NCI-H146 treated with DMSO at 0.1 percent for 48 hours (cell line): ENCODE measurements at regions not wholly inside any gene's neighbourhood (a gene's known extent, or its start where the extent isn't known, plus 50 kb on each side); places are given as distances from the start of the nearest gene placed in this dataset.
"Not testable (repeated sequence)": the region's sequence is repeated elsewhere in the genome, so short reads cannot be mapped to it uniquely, and the experiment has no call there.

Experiments used
- DNase-seq: peaks from one replicate; lab custom pipeline; 2025; ENCODE audit not compliant: unreplicated experiment; lab: John Stamatoyannopoulos, UW

DNA sequence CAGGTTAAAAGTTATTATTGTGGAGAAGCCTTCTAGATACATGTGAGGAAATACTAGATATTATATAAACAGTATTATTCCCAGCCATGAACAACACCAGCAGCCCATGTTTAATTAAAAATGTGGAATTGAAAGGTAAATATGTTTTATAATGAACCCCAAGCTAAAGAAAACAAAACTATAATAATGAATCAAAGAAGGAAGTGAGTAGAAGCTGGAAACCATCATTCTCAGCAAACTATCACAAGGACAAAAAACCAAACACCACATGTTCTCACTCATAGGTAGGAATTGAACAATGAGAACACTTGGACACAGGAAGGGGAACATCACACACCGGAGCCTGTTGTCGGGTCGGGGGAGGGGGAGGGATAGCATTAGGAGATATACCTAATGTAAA is 167.6 kb upstream of the CXXC4 start:
- not testable (repeated sequence) for DNase-seq

DNA sequence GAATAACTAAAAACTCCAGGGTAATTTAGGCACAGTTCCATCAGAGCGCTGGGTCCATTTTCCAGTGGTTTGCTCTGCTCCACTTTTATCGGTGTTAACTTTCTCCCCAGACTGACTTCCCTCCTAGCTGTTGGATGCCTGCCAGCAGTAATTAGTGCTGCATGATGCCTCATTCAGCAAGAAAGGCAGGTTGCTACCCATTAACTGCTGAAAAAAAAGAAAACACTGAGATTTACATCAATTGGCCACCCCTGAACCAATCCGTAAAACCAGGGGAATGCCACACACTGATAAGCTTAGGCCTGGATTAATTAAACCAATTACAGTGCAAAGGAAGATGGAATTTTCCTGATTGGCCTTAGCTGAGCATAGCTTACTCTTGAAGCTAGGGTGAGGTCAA is 182.4 kb upstream of the CXXC4 start:
- peak; percentile 44 for DNase-seq

DNA sequence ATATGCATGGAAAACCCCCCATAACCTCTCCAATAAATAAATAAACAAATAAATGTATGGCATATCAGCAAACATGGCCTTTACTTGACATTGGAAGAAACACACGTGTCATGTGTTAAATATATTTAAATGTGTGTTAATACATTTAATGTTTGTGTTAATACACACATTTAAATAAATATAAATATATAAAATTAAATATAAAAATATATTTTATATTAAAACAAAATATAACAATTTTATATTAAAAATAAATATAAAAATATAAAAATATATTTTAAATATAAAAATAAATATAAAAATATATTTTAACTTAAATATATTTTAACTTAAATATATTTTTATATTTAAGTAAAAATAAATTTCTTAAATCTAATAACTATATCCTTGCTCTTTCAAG is 187.6 kb upstream of the CXXC4 start:
- no peak for DNase-seq

DNA sequence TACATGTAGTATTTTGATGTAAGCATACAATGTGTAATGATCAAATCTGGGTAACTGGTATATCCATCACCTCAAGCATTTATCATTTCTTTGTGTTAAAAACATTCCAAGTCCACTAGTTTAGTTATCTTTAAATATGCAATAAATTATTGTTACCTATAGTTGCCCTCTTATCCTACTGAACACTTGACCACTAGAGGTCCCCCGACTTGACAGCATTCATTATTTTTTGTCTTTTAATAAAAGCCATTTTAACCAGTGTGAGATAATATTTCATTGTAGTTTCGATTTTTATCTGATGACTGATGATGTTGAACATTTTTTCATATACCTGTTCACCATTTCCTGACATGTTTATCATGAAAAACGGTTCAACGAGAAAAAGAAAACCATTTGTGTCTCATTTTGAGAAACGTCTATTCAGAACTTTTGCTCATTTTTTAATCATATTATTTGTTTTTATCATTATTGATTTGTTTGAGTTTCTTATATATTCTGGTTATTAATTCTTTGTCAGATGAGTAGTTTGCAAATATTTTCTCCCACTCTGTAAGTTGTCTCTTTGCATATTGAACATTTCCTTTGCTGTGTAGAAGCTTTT is 199.0 kb upstream of the CXXC4 start:
- no peak for DNase-seq

DNA sequence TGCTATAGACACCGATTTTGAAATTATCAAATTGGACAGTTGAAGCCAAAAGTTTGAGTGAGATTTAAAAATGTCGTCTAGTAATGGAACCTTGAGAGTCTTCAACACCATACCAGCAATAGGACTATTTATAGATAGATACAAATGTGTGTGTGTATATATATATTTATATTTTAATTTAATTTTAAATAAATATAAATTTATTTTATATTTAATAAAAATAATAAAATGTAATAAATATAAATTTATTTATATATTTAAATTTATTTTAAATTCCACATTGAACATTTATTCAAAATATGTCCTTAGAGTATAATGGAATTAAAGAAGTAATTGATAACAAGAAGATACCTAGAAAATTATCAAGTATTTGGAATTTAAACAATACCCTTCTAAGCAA is 221.9 kb upstream of the CXXC4 start:
- no peak for DNase-seq

DNA sequence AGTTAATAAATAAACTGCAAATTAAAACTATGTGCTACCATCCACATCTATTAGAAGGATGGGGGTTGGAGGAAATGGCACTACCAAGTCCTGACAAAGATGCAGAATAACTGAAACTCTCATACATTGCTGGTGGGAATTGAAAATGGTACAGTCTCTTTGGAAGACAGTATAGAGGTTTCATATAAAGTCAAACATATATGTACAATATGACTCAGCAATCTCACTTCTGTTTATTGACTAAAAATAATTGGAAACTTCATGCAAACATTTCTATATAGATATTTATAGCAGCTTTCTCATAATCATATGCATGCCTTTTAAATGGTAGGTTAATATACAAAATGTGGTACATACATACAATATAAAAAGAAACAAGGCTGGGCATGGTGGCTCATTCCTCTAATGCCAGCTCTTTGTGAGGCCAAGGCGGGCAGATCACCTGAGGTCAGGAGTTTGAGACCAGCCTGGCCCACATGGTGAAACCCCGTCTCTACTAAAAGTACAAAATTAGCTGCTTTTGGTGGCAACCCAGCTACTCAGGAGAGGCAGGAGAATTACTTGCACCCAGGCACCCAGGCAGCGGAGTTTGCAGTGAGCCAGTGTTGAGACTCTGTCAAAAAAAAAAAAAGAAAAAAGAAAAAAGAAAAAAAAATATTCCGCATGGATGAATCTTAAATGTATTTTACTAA is 225.0 kb upstream of the CXXC4 start:
- no peak for DNase-seq

DNA sequence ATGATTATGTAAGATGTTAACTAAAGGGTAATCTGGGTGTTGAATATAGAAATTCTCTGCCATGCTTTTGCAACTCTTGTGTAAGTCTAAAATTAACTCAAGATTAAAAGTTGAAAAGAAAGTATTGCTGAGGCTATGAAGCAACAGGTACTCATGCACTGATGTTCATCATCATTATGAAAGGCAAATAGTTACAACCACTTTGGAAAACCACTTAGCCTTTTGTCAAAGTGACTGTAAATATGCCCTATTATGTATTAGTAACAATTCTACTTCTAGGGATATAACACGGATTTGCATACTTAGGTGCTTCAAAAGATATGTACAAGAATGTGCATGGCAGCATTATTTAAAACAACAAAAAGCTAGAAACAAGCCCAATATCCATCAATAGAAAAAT is 227.8 kb upstream of the CXXC4 start:
- DNase-seq: no peak

DNA sequence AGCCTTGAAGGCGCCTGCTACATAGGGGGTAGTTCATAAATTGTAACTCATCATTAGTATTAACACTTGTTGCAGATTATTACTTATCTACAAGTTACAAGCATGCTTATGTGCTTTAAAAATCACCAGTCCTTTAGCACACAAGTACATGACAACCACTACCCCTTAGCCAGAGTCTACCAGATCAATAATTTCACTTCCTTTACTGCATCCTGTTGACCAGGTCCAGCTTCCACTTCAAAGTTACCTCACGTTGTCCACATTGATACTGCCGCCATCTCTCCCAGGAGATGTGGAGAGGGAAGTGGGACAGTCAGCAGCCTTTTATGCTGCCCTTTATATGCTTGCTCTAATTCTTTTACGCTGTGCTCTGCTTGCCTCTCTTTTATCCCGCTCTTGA is 231.3 kb upstream of the CXXC4 start:
- no peak for DNase-seq

DNA sequence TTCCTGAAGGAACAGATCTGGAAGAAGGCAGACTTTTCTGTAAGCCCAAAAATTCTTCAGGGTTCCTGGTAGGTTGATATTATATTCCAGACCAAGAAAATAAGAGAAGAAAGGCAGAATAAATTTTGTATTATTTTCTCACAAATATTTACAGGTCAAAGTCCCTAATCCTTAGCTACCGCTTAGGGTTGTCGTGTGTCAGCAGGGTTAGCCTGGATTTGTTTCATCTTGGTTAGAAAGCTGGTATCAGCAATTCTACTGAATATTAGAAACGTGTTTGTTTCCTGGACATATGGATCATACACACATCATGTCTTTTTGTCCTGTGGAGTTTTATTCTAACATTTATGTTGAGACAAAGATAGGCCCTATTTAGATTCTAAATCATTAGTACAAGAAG is 232.9 kb upstream of the CXXC4 start:
- no peak for DNase-seq

DNA sequence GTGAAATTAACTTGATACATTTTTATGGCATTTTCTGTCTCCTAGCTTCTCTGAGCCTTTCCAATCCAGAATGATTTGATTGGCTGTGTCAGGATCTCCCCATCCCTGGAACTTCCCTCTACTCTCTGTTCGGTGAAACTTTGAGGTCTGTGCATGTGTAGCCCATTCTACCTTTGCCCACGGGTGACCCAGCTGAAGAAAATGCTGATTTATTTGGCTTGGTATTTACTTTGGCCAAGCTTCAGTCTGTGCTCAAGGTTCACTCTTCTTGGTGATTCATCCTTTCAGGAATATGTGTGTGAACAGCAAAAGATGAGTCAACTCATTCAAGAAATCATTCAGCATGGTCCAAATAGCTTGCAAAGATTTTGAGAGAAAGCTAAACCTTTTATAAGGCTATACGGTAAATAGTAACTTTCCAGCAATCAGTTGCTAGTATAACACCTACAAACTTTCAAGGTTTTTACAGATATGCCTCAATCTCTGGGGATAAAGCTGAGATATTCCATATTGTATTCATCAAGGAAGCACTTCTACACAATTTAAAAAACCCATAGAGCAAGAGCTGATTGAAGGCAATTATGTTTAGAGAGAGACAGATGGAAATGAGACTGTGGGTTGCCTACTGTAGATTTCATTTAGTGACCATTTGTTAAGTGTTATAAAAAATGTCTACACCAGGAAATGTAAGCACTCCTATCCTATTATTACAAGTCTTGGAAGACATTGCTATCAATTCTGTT is 233.9 kb upstream of the CXXC4 start:
- no peak for DNase-seq

DNA sequence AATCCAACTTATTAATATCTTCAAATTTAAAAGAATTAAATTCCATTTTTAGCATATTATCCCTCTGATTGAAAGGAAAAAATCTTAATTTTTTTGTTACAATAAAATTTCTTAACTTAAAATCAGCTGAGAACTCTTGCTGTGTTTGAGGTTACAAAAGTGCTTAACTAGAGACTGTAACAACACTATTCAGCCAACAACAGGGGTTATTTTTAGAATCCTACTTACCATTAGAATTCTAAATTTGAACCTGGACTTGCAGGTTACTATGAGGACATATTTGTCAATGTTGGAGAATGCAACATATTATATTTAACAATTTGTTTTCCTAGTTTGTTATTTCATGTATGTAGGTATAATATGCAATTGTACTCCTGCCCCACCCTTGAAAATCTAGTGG is 238.1 kb upstream of the CXXC4 start:
- DNase-seq: no peak

DNA sequence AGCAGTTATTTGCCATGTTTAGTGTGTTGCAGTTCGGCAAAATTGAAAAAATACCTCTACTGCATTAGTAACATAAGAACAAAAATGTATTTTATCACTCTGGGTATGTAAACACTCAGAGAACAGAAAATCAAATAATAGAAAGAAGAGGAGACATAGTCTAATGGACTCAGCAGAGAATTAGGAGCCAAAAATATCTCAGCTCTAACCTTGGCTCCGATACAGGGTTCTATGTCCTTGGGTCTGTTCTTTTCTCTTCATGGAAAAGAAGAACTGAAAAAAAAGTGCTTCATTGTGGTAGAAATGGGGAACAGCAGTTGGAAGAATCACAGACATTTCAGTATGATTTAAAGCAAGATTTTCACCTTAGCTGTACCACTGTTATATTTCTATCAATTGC is 240.5 kb upstream of the CXXC4 start:
- DNase-seq: no peak

DNA sequence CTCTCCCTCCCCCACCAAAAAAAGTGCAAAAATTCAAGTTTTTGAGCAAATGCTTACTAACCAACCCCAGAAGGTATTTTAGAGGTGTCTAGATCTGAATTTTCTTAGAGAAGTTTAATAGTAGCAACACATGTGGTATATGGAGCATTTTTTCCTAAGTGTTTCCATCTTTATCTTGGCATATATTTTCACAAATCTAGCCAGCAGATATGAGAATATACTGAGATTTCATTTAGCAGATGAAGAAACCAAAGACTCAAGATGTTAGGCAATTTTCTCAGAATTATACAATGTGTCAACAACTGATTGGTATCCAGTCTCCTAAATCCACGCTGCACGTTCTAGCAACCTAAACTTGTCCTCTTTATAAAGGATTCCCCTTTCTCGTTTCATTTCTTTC is 245.5 kb upstream of the CXXC4 start:
- DNase-seq: no peak

DNA sequence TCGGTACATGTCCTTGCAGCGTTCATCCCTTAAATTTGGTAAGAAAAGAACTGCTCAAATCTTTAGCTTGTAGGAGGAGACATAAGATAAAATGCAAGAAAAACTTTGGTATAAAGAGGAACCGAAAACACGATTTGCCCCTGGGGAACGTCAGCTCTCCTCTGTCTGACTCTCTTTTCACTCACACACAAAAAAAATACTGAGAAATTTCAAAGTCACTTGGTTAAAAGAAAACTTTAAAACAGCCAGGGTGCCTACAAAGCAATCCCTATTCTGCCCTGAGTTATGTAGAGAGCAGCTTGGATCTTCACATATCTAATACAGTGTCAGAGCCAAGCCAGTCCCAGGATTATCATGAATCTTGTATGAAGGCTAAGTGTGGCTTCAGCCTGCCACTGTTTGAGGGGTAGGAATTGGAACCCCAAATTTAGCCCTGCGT is 248.5 kb upstream of the CXXC4 start:
- no peak for DNase-seq

DNA sequence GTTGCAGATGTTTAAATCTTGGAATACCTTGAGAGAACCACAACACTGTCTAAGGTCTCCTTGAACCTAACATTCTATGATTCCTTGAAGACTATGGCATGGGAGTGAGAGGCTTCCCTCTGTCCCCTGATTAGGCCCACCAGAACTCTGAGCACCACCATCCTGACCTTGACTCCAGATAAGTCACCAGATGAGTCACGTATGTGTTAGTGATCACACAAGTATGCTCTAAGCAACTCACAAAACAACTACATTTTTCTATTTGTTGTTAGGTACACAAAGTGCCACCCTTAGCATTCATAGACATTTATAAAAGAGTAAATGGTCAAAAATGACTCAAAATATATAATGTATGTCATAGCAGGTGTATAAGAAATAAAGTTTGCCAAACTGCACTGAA is 252.9 kb upstream of the CXXC4 start:
- DNase-seq: no peak

DNA sequence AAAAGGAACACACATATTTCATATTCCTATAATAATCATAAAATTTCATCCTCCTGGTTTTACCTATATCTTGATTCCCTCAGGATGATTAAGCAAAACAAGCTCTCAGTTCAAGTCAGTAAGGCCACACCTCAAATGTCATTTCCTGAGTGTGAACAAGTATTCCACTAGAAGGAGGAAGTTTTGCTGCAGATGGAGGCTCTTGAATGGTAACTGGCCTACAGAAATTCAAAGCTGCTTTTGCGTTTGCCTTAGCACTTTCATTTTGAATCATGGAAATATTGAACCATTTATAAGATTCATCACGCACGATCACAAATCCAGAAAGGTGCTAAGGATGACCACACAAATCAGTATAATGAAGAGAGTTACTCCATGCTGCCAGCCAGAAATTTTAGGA is 254.4 kb upstream of the CXXC4 start:
- DNase-seq: no peak

DNA sequence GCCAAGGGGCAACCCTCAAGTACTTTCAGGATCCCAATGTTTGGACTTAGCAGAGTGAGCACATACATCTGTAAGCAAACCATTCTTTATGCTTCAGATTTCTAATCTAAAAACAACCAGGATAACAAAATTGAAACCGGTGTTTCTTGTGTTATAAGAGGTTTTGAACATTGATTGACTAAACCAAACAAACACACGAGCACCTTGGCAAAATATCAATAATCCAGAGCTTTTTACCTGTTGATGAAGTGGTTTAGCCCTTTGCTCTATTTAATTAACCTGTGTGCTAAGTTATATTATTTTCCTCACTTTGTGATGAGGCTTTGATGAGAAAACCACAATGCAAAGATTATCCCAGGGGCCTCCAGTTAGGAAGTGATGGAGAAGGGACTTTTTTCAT is 255.3 kb upstream of the CXXC4 start:
- no peak for DNase-seq

DNA sequence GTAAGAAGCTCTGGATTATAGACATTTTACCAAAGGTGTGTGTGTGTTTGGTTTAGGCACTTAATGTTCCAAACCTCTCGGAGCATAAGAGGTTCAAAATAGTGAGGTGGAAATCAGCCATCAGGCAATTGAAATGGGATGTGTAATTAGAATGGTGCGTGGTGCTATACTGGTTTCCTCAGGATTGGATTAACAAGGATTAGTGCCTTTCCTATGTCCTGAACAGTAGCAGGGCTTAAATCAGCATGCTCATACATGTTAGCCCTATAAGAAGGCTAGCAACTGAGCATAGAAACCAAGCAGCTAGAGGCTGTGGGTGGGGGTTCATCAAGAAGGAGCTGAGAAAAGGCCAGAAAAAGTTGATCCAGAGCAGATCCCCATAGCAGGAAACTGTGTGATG is 256.8 kb upstream of the CXXC4 start:
- no peak for DNase-seq

DNA sequence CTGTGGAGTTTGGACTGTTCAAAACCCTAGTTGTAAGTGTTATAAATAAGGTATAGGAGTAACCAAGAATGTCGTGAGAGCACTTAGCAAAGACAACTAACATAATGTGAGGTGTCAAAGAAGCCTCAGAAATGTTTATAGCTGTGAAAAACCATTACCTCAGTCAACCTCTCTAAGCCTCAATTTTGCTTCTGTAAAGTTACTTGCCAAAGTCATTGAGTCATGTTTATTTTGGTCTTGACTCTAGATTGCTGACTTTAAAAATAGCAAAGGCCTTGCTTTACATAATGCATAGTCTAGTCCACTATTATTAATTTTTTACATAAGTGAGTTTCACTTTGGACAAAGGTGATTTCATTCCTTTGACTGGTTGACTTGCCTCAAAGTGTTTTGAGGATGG is 257.6 kb upstream of the CXXC4 start:
- DNase-seq: no peak

DNA sequence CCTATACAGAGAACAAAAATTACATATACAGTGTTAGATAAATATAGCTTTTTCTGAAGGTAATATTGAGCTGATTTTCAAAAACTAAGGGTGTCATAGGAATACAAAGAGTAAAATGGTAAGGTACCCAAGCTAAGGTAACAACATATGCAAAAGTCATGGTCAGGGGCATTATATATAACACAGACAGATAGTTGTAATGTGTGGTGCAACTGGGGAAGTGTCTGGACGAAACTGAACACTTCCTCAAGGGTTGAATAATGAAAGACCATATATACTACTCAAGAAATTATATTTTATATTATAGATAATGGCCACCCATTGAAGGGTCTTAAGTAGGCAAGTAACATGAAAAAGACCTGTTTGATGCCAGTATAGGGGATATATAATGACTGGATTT is 262.1 kb upstream of the CXXC4 start:
- DNase-seq: no peak

DNA sequence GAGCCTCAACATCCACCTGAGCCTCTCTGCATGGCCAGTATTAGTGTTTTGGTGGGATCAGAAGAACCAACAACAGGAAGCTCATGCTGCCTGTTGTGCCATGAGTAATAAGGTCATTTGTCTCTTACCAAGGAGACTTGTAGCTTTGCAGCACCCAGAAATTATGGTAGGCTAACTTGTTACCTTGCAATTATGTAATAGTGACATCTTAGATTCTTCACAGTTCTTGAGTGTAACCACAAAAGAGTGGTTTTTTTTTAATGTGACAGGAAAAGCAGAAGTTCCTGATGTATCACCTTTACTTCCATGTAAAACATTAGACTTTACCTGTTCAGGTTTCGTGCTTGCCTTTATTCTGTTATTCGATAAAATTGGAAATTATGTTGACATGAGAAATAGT is 263.9 kb upstream of the CXXC4 start:
- DNase-seq: no peak

DNA sequence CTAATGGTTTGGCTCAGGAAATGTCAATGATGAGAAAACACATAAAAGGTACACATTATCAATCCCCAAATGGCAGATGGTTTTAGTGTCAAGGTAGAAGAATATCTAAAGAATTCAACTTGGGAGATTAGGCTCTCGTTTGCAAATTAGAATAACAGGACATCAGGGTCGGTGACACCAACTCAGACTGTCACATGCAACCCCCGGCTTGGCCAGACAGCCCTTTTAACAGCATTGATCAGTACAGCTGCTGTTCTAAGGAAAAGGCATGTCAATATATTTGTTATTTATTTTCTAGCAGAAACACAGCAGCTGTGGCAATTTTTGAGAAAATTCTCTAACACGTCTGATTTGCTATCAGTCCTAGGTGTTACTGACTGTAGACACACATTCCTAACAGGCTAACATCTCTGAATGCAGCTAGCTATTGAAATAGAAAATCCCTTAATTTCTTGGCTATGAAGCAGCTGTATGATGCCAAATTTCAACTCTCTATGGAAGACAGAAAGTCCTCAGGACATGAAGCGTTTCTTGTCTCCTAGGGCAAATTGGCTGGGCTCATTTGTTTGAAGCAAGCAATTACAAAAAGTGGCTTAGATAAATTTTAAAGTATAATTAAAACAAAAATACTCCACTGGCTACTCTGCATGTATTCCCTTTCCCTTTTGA is 269.0 kb upstream of the CXXC4 start:
- DNase-seq: no peak
